WERI-Rb-1 (cell line): ENCODE measurements at regions not wholly inside any gene's neighbourhood (a gene's known extent, or its start where the extent isn't known, plus 50 kb on each side); places are given as distances from the start of the nearest gene placed in this dataset.
A peak's percentile ranks its signal among the peaks of the same experiment; 100 is the strongest.

ENCODE experiments used
- DNase-seq: peaks from one replicate; pipeline ENCODE4 v3.0.0-alpha.2; 2020
- H3K27ac ChIP-seq: fragments of 250-450 bp; sonication (Bioruptor Pico); 2 replicates; pipeline ENCODE4 v1.5.1; 2020; ENCODE audit warnings: mild to moderate bottlenecking, moderate library complexity
- H3K27me3 ChIP-seq: fragments of 250-450 bp; sonication (Bioruptor Pico); 2 replicates; pipeline ENCODE4 v1.5.1; 2021; ENCODE audit warnings: mild to moderate bottlenecking, low read depth, moderate library complexity; ENCODE audit not compliant: insufficient read depth, severe bottlenecking
- H3K36me3 ChIP-seq: fragments of 250-450 bp; sonication (Bioruptor Pico); 2 replicates; pipeline ENCODE4 v1.5.1; 2020; ENCODE audit warnings: mild to moderate bottlenecking, moderate library complexity
- H3K4me3 ChIP-seq: 2 replicates; pipeline ENCODE4 v1.5.1; 2011; ENCODE audit warnings: low read depth, mild to moderate bottlenecking, control low read depth, low read length
- H3K9me3 ChIP-seq: fragments of 250-450 bp; sonication (Bioruptor Pico); 2 replicates; pipeline ENCODE4 v1.5.1; 2021; ENCODE audit warnings: mild to moderate bottlenecking, moderate library complexity; ENCODE audit not compliant: severe bottlenecking
- CTCF ChIP-seq: IDR thresholded peaks from 2 replicates; pipeline ENCODE4 v1.5.1; 2011; ENCODE audit warnings: low read depth, mild to moderate bottlenecking, control low read depth, inconsistent platforms, low read length

- Histone ChIP-seq H3K36me3 (no peaks in the 10 kb centered on the region), H3K9me3 (peaks cover 9% of the 10 kb centered on the region), H3K27ac (no peak overlapping the region), H3K4me3 (no peak overlapping the region), H3K27me3 (no peaks in the 10 kb centered on the region)
- no peak for DNase-seq
- TF ChIP-seq CTCF: peak; percentile 53; the same call in 1 of the 2 replicates
These were observed 257.8 kb downstream of the CDC5L start for GRCh38 chr6:44645276-44645675.

- H3K27ac ChIP-seq: no peak overlapping the region
- no peak for DNase-seq
- no peak for TF ChIP-seq CTCF
These were observed 258.8 kb downstream of the CDC5L start for GRCh38 chr6:44646355-44646754.

GRCh38 chr6:44649365-44650025 is 262.0 kb downstream of the CDC5L start:
- Histone ChIP-seq H3K27me3 (no peaks in the 10 kb centered on the region), H3K27ac (no peak overlapping the region), H3K36me3 (no peaks in the 10 kb centered on the region), H3K4me3 (no peak overlapping the region), H3K9me3 (peaks cover 9% of the 10 kb centered on the region)
- DNase-seq: no peak
- TF ChIP-seq CTCF: no peak

More at GRCh38 chr6:44646355-44646754, 258.8 kb downstream of the CDC5L start:
- H3K27me3 ChIP-seq: no peaks in the 10 kb centered on the region
- H3K9me3 ChIP-seq: peaks cover 9% of the 10 kb centered on the region
- H3K36me3 ChIP-seq: no peaks in the 10 kb centered on the region
- no peak overlapping the region for H3K4me3 ChIP-seq

- Histone ChIP-seq H3K27me3 (no peaks in the 10 kb centered on the region), H3K36me3 (no peaks in the 10 kb centered on the region), H3K4me3 (no peak overlapping the region), H3K27ac (no peak overlapping the region), H3K9me3 (peaks cover 9% of the 10 kb centered on the region)
- no peak for DNase-seq
- TF ChIP-seq CTCF: no peak
These were observed 263.0 kb downstream of the CDC5L start for GRCh38 chr6:44650495-44650894.

GRCh38 chr6:44650947-44651346 is 263.4 kb downstream of the CDC5L start:
- DNase-seq: no peak
- Histone ChIP-seq H3K27me3 (no peaks in the 10 kb centered on the region), H3K36me3 (no peaks in the 10 kb centered on the region), H3K27ac (no peak overlapping the region), H3K4me3 (no peak overlapping the region), H3K9me3 (peaks cover 9% of the 10 kb centered on the region)
- no peak for TF ChIP-seq CTCF

- no peak for TF ChIP-seq CTCF
- H3K27me3 ChIP-seq: no peaks in the 10 kb centered on the region
- no peak overlapping the region for H3K27ac ChIP-seq
- H3K9me3 ChIP-seq: peaks cover 7% of the 10 kb centered on the region
- no peak for DNase-seq
- no peaks in the 10 kb centered on the region for H3K36me3 ChIP-seq
- H3K4me3 ChIP-seq: no peak overlapping the region
These were observed 264.1 kb downstream of the CDC5L start for GRCh38 chr6:44651604-44652003.
